ENCODE measurements at regions not wholly inside any gene's neighbourhood (a gene's known extent, or its start where the extent isn't known, plus 50 kb on each side); places are given as distances from the start of the nearest gene placed in this dataset.

DNA sequence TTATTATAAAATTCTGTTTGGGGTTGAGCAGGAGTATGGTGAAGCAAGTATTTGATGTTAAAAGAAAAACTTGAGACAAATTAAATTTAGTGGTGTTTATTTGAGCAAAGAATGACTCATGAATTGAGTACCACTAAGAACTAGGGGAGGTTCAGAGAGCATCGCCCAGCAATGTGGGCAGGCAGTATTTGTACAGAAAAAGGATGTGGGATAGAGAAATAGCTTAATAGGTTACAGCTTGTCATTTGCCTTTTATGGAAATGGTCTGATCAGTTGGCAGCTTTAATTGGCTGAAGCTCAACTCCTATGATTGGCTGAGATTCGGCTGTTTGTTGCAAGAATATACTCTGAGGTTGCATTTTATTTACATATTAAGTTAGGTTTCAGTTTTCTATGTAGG is 68.2 kb downstream of the LRATD1 start:
- BruUV-seq (replicated peaks) = no TSS peak
- Histone ChIP-seq H3K4me3 (ENCODE audit: low read length) (no peak overlapping the region), H3K79me2 (ENCODE audit: low read length) (no peaks in the 10 kb centered on the region), H4K20me1 (ENCODE audit: low read length) (no peaks in the 10 kb centered on the region), H3K36me3 (ENCODE audit: low read depth, low read length) (no peaks in the 10 kb centered on the region), H3K27me3 (ENCODE audit: low read length) (no peaks in the 10 kb centered on the region), H3K4me1 (ENCODE audit: insufficient read depth, low read length) (peaks cover 10% of the 10 kb centered on the region; the same call in 1 of the 2 replicates), H3F3A (ENCODE audit: low read length, unreplicated experiment) (no peaks in the 10 kb centered on the region), H3K9me2 (replicated peaks; ENCODE audit: low read length) (no peaks in the 10 kb centered on the region), H3K9me3 (ENCODE audit: low read length) (no peaks in the 10 kb centered on the region), H2AFZ (ENCODE audit: low read length) (no peak overlapping the region), H3K4me2 (ENCODE audit: low read length) (no peak overlapping the region), H3K27ac (ENCODE audit: low read length) (no peak overlapping the region), H3K9ac (ENCODE audit: low read length) (no peak overlapping the region)
- TF ChIP-seq EZH2phosphoT487 (IDR thresholded peaks at IDR 0.05; ENCODE audit: borderline replicate concordance, low read length) (no peak), EZH2 (IDR thresholded peaks at IDR 0.05; ENCODE audit: low read length, unreplicated experiment) (no peak)
- TF ChIP-seq, protein P1, sequence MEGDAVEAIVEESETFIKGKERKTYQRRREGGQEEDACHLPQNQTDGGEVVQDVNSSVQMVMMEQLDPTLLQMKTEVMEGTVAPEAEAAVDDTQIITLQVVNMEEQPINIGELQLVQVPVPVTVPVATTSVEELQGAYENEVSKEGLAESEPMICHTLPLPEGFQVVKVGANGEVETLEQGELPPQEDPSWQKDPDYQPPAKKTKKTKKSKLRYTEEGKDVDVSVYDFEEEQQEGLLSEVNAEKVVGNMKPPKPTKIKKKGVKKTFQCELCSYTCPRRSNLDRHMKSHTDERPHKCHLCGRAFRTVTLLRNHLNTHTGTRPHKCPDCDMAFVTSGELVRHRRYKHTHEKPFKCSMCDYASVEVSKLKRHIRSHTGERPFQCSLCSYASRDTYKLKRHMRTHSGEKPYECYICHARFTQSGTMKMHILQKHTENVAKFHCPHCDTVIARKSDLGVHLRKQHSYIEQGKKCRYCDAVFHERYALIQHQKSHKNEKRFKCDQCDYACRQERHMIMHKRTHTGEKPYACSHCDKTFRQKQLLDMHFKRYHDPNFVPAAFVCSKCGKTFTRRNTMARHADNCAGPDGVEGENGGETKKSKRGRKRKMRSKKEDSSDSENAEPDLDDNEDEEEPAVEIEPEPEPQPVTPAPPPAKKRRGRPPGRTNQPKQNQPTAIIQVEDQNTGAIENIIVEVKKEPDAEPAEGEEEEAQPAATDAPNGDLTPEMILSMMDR (conservative IDR thresholded peaks at IDR 0.05; ENCODE audit: low read depth, low read length) = no peak
- POLR2A ChIA-PET (ENCODE audit: unreplicated experiment) = no interaction called here
- intact Hi-C loops (cut with micrococcal nuclease) = no loop called here
- ATAC-seq = peak; percentile 79
- peak; percentile 69 for DNase-seq
- CTCF ChIA-PET = no interaction called here

DNA sequence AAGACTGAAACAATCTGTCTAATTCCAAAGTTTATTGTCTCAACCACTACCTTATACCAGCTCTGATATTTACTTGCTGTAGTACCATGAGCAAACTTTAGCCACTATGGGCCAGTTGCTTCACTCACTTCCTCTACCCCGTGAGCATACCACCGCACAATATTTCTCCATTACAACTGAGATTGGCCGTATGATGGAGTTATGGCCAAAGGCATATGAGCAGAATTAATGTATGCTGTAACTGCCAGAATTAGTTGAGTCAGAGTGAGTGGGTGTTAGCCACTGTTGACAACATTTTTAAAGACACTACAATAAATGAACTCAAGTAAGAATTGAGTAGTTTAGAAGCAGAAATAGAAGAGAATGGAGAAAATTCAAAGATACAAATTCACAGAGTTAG is 69.7 kb downstream of the LRATD1 start:
- no peaks in the 10 kb centered on the region for H3K36me3 ChIP-seq (ENCODE audit: low read depth, low read length)
- TF ChIP-seq EZH2phosphoT487 (IDR thresholded peaks at IDR 0.05; ENCODE audit: borderline replicate concordance, low read length) (no peak), EZH2 (IDR thresholded peaks at IDR 0.05; ENCODE audit: low read length, unreplicated experiment) (no peak)
- TF ChIP-seq, protein P1 (conservative IDR thresholded peaks at IDR 0.05; ENCODE audit: low read depth, low read length) = no peak
- POLR2A ChIA-PET (ENCODE audit: unreplicated experiment) = no interaction called here
- H3K4me2 ChIP-seq (ENCODE audit: low read length) = no peak overlapping the region
- BruUV-seq (replicated peaks) = no TSS peak
- no peaks in the 10 kb centered on the region for H3K79me2 ChIP-seq (ENCODE audit: low read length)
- no peak overlapping the region for H3K27ac ChIP-seq (ENCODE audit: low read length)
- no peaks in the 10 kb centered on the region for H3K9me3 ChIP-seq (ENCODE audit: low read length)
- H3K9me2 ChIP-seq (replicated peaks; ENCODE audit: low read length) = no peaks in the 10 kb centered on the region
- H3K4me1 ChIP-seq (ENCODE audit: insufficient read depth, low read length) = peaks cover 10% of the 10 kb centered on the region; the same call in 1 of the 2 replicates
- CTCF ChIA-PET = no interaction called here
- no peak overlapping the region for H3K9ac ChIP-seq (ENCODE audit: low read length)
- no peak overlapping the region for H2AFZ ChIP-seq (ENCODE audit: low read length)
- ATAC-seq (no peak), DNase-seq (no peak)
- no peaks in the 10 kb centered on the region for H4K20me1 ChIP-seq (ENCODE audit: low read length)
- no peaks in the 10 kb centered on the region for H3K27me3 ChIP-seq (ENCODE audit: low read length)
- intact Hi-C loops (cut with micrococcal nuclease) = no loop called here
- no peak overlapping the region for H3K4me3 ChIP-seq (ENCODE audit: low read length)
- H3F3A ChIP-seq (ENCODE audit: low read length, unreplicated experiment) = no peaks in the 10 kb centered on the region

DNA sequence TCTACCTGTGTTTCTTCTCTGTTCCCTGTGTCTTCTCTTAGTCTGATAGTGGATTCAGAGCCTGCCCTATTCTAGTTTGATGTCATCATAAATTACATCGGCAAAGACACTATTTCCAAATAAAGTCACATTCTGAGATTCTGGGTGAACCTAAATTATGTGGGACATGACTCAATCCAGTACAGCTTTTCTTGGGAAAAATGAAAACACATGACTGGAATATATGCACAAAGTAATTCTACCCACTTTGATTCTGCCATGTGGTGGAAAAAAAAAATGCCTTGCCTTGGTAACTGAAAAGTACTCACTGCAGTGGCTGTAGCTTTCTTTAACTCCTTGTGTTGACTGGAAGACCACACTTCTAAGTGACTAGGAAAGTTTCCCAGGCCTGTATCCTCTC is 73.7 kb downstream of the LRATD1 start:
- H3K27ac ChIP-seq (ENCODE audit: low read length) = no peak overlapping the region
- TF ChIP-seq, protein P1 (conservative IDR thresholded peaks at IDR 0.05; ENCODE audit: low read depth, low read length) = no peak
- TF ChIP-seq EZH2 (IDR thresholded peaks at IDR 0.05; ENCODE audit: low read length, unreplicated experiment) (no peak), EZH2phosphoT487 (IDR thresholded peaks at IDR 0.05; ENCODE audit: borderline replicate concordance, low read length) (no peak)
- no peaks in the 10 kb centered on the region for H4K20me1 ChIP-seq (ENCODE audit: low read length)
- DNase-seq (no peak), ATAC-seq (no peak)
- CTCF ChIA-PET = no interaction called here
- H3K9me2 ChIP-seq (replicated peaks; ENCODE audit: low read length) = no peaks in the 10 kb centered on the region
- no peak overlapping the region for H3K4me2 ChIP-seq (ENCODE audit: low read length)
- H3F3A ChIP-seq (ENCODE audit: low read length, unreplicated experiment) = no peaks in the 10 kb centered on the region
- no peak overlapping the region for H3K4me3 ChIP-seq (ENCODE audit: low read length)
- intact Hi-C loops (cut with micrococcal nuclease) = no loop called here
- H2AFZ ChIP-seq (ENCODE audit: low read length) = no peak overlapping the region
- no peaks in the 10 kb centered on the region for H3K9me3 ChIP-seq (ENCODE audit: low read length)
- no peaks in the 10 kb centered on the region for H3K79me2 ChIP-seq (ENCODE audit: low read length)
- H3K27me3 ChIP-seq (ENCODE audit: low read length) = no peaks in the 10 kb centered on the region
- BruUV-seq (replicated peaks) = no TSS peak
- POLR2A ChIA-PET (ENCODE audit: unreplicated experiment) = no interaction called here
- H3K4me1 ChIP-seq (ENCODE audit: insufficient read depth, low read length) = peaks cover 2% of the 10 kb centered on the region; the same call in 1 of the 2 replicates
- no peak overlapping the region for H3K9ac ChIP-seq (ENCODE audit: low read length)
- no peaks in the 10 kb centered on the region for H3K36me3 ChIP-seq (ENCODE audit: low read depth, low read length)

Measured in PC-3 (cell line).